H9 (cell line): ENCODE measurements at regions not wholly inside any gene's neighbourhood (a gene's known extent, or its start where the extent isn't known, plus 50 kb on each side); places are given as distances from the start of the nearest gene placed in this dataset.
"Not testable (repeated sequence)": the region's sequence is repeated elsewhere in the genome, so short reads cannot be mapped to it uniquely, and the experiment has no call there.

Experiments used
- DNase-seq: peaks from one replicate; pipeline ENCODE4 v3.0.0-alpha.2; 2017
- H2AFZ ChIP-seq: one replicate; pipeline ENCODE4 v1.6.1; 2013; ENCODE audit warnings: mild to moderate bottlenecking, low read length, control low read depth, moderate library complexity
- H2AK5ac ChIP-seq: 2 replicates; pipeline ENCODE4 v1.6.1; 2013; ENCODE audit warnings: low read length, control low read depth, mixed read lengths; ENCODE audit not compliant: insufficient read length
- H2BK120ac ChIP-seq: one replicate; pipeline ENCODE4 v1.6.1; 2013; ENCODE audit warnings: low read depth, mild to moderate bottlenecking, low read length, control low read depth, inconsistent platforms; ENCODE audit not compliant: poor library complexity, severe bottlenecking
- H2BK12ac ChIP-seq: 2 replicates; pipeline ENCODE4 v1.6.1; 2013; ENCODE audit warnings: low read length, control low read depth, mixed read lengths, low read depth; ENCODE audit not compliant: insufficient read length
- H2BK15ac ChIP-seq: 2 replicates; pipeline ENCODE4 v1.6.1; 2013; ENCODE audit warnings: low read depth, low read length, control low read depth
- H2BK20ac ChIP-seq: one replicate; pipeline ENCODE4 v1.6.1; 2013; ENCODE audit warnings: low read depth, mild to moderate bottlenecking, low read length, control low read depth, inconsistent platforms; ENCODE audit not compliant: poor library complexity, severe bottlenecking
- H2BK5ac ChIP-seq: 2 replicates; pipeline ENCODE4 v1.6.1; 2013; ENCODE audit warnings: low read length, control low read depth, mixed read lengths; ENCODE audit not compliant: insufficient read length
- H3K14ac ChIP-seq: 2 replicates; pipeline ENCODE4 v1.6.1; 2013; ENCODE audit warnings: low read length, control low read depth; ENCODE audit not compliant: insufficient read depth
- H3K18ac ChIP-seq: 2 replicates; pipeline ENCODE4 v1.6.1; 2013; ENCODE audit warnings: low read depth, mild to moderate bottlenecking, mixed read lengths, low read length, control low read depth; ENCODE audit not compliant: insufficient read length
- H3K23ac ChIP-seq: 2 replicates; pipeline ENCODE4 v1.6.1; 2013; ENCODE audit warnings: low read length, control low read depth, mixed read lengths, low read depth; ENCODE audit not compliant: insufficient read length
- H3K23me2 ChIP-seq: 2 replicates; pipeline ENCODE4 v1.6.1; 2013; ENCODE audit warnings: low read depth, mild to moderate bottlenecking, mixed read lengths, low read length, control low read depth; ENCODE audit not compliant: insufficient read length, poor library complexity, severe bottlenecking
- H3K27ac ChIP-seq: 2 replicates; pipeline ENCODE4 v1.5.1; 2013; ENCODE audit warnings: low read length, control low read depth, mixed read lengths, low read depth; ENCODE audit not compliant: insufficient read length
- H3K27me3 ChIP-seq: 2 replicates; pipeline ENCODE4 v1.6.1; 2013; ENCODE audit warnings: low read length, control low read depth, inconsistent platforms; ENCODE audit not compliant: insufficient read depth
- H3K4ac ChIP-seq: 2 replicates; pipeline ENCODE4 v1.6.1; 2013; ENCODE audit warnings: low read depth, mild to moderate bottlenecking, control low read depth, inconsistent platforms, low read length, moderate library complexity
- H3K4me1 ChIP-seq: 2 replicates; pipeline ENCODE4 v1.6.1; 2013; ENCODE audit warnings: low read length, control low read depth, inconsistent platforms; ENCODE audit not compliant: insufficient read depth
- H3K4me2 ChIP-seq: 2 replicates; pipeline ENCODE4 v1.6.1; 2013; ENCODE audit warnings: low read length, control low read depth, mixed read lengths; ENCODE audit not compliant: insufficient read length, insufficient read depth
- H3K56ac ChIP-seq: 2 replicates; pipeline ENCODE4 v1.6.1; 2013; ENCODE audit warnings: low read depth, mild to moderate bottlenecking, mixed read lengths, low read length, control low read depth; ENCODE audit not compliant: insufficient read length
- H3K79me1 ChIP-seq: 2 replicates; pipeline ENCODE4 v1.6.1; 2013; ENCODE audit warnings: low read depth, mild to moderate bottlenecking, moderate library complexity, low read length, control low read depth, inconsistent platforms; ENCODE audit not compliant: insufficient read depth, poor library complexity, severe bottlenecking
- H3K79me2 ChIP-seq: 2 replicates; pipeline ENCODE4 v1.6.1; 2013; ENCODE audit warnings: low read length, control low read depth, inconsistent platforms; ENCODE audit not compliant: insufficient read depth
- H3K9ac ChIP-seq: 2 replicates; pipeline ENCODE4 v1.6.1; 2013; ENCODE audit warnings: low read length, control low read depth, mixed read lengths; ENCODE audit not compliant: insufficient read length; ENCODE audit errors: extremely low read depth
- H3K9me3 ChIP-seq: one replicate; pipeline ENCODE4 v1.6.1; 2013; ENCODE audit warnings: low read depth, low read length, inconsistent platforms; ENCODE audit not compliant: control insufficient read depth
- H3T11ph ChIP-seq: one replicate; pipeline ENCODE4 v1.6.1; 2013; ENCODE audit warnings: mild to moderate bottlenecking, low read length, control low read depth, inconsistent platforms
- H4K20me1 ChIP-seq: one replicate; pipeline ENCODE4 v1.6.1; 2013; ENCODE audit not compliant: control insufficient read depth, insufficient read length, insufficient read depth
- H4K5ac ChIP-seq: 2 replicates; pipeline ENCODE4 v1.6.1; 2013; ENCODE audit warnings: low read depth, mild to moderate bottlenecking, mixed read lengths, low read length, control low read depth; ENCODE audit not compliant: insufficient read length
- H4K8ac ChIP-seq: replicated peaks from 2 replicates; pipeline ENCODE4 v1.6.1; 2013; ENCODE audit warnings: low read length, control low read depth, mixed read lengths, low read depth; ENCODE audit not compliant: insufficient read length
- H4K91ac ChIP-seq: 2 replicates; pipeline ENCODE4 v1.6.1; 2013; ENCODE audit warnings: low read depth, mild to moderate bottlenecking, moderate library complexity, mixed read lengths, low read length, control low read depth; ENCODE audit not compliant: insufficient read length
- H3K27ac Mint-ChIP-seq, 3 experiments: 2 replicates in 2 of 3; 3 replicates in 1 of 3; pipeline ENCODE4 v1.8.0; 2020 to 2021; ENCODE audit warnings: mixed read lengths in 3 of 3, mild to moderate bottlenecking in 1 of 3, moderate library complexity in 1 of 3
- H3K27me3 Mint-ChIP-seq: 2 replicates; pipeline ENCODE4 v1.8.0; 2021; ENCODE audit warnings: low read depth, mild to moderate bottlenecking, moderate library complexity, mixed read lengths
- H3K36me3 Mint-ChIP-seq, 3 experiments: 2 replicates in 2 of 3; 3 replicates in 1 of 3; pipeline ENCODE4 v1.8.0; 2020 to 2021; ENCODE audit warnings: low read depth in 3 of 3, mixed read lengths in 3 of 3; ENCODE audit not compliant: insufficient read depth in 1 of 3
- H3K4me1 Mint-ChIP-seq, 2 experiments: 2 replicates each; pipeline ENCODE4 v1.8.0; 2020; ENCODE audit warnings: mixed read lengths in 2 of 2
- H3K4me3 Mint-ChIP-seq, 2 experiments: 2 replicates in 1 of 2; 3 replicates in 1 of 2; pipeline ENCODE4 v1.8.0; 2020 to 2021; ENCODE audit warnings: mild to moderate bottlenecking in 2 of 2, mixed read lengths in 2 of 2, moderate library complexity in 1 of 2
- H3K9me3 Mint-ChIP-seq, 2 experiments: 2 replicates in 1 of 2; 3 replicates in 1 of 2; pipeline ENCODE4 v1.8.0; 2020; ENCODE audit warnings: mild to moderate bottlenecking in 2 of 2, mixed read lengths in 2 of 2, moderate library complexity in 1 of 2
- WGBS: extraction: QIAGEN DNeasy Blood & Tissue Kit; methylation state at CpG from one replicate; pipeline ENCODE4 v1.1.7; 2013; ENCODE audit warnings: missing lambda C conversion rate, low lambda C conversion rate, mixed read lengths; ENCODE audit not compliant: insufficient read length; ENCODE audit errors: extremely low coverage; 5-methylcytosine and 5-hydroxymethylcytosine counted together
- TF ChIP-seq, protein P1 (sequence below): fragments of 200-600 bp; sonication (generic); conservative IDR thresholded peaks from 3 replicates; pipeline ENCODE4 v1.8.0; 2021; ENCODE audit warnings: antibody characterized with exemption, mild to moderate bottlenecking

DNA sequence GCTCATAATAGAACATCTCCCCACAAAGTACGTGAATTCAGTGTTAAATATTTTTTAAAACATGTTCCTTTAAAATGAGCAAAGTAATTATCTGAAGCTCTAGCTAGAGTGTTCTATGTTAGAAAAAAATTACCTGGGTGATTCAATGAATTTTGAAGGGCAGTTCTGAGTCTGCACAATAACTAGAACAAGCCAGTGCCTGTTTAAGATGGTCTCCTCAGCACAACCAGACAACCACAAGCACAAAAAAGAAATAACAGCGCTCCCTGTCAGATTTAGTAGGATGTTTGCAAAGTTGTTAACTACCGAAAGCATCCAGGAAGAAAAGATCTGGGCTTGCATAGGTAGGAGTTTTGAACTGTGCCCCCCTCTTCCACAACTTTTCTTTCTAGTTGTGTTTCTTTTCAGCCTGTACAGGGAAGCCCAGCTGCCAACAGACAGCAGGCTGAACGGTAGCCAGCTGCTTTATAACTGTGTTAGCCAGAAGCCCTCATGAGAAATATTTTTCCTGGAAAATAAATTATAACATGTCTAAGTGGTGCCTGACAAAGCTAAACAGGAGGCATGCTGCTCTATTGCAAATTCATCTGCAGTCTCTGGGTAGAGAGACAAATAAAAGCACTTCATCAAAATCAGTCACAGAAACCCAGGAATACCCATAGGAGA, 1026.9 kb downstream of the MAT2B start:
- H3K4me1 Mint-ChIP-seq, result no peaks in the 10 kb centered on the region
- no peak overlapping the region for H3T11ph ChIP-seq
- H2BK120ac ChIP-seq, result no peak overlapping the region
- peak overlapping the region in 1 of 3 experiments; percentile 56; a peak in 2 of 7 replicates for H3K27ac Mint-ChIP-seq
- WGBS, result no CpG with 5 or more reads among the region's 4 CpGs
- H2AFZ ChIP-seq, result peak overlapping the region; percentile 14
- no peaks in the 10 kb centered on the region for H3K79me2 ChIP-seq
- H3K79me1 ChIP-seq, result no peaks in the 10 kb centered on the region
- no peak overlapping the region for H3K9ac ChIP-seq
- H4K5ac ChIP-seq, result no peak overlapping the region
- H3K4ac ChIP-seq, result no peak overlapping the region
- H3K9me3 ChIP-seq, result no peaks in the 10 kb centered on the region
- no peak overlapping the region for H3K56ac ChIP-seq
- no peak overlapping the region for H2BK15ac ChIP-seq
- TF ChIP-seq, protein P1, sequence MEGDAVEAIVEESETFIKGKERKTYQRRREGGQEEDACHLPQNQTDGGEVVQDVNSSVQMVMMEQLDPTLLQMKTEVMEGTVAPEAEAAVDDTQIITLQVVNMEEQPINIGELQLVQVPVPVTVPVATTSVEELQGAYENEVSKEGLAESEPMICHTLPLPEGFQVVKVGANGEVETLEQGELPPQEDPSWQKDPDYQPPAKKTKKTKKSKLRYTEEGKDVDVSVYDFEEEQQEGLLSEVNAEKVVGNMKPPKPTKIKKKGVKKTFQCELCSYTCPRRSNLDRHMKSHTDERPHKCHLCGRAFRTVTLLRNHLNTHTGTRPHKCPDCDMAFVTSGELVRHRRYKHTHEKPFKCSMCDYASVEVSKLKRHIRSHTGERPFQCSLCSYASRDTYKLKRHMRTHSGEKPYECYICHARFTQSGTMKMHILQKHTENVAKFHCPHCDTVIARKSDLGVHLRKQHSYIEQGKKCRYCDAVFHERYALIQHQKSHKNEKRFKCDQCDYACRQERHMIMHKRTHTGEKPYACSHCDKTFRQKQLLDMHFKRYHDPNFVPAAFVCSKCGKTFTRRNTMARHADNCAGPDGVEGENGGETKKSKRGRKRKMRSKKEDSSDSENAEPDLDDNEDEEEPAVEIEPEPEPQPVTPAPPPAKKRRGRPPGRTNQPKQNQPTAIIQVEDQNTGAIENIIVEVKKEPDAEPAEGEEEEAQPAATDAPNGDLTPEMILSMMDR, result no peak
- H3K9me3 Mint-ChIP-seq, result peaks cover 0 to 3% of the 10 kb centered on the region in 2 experiments; a peak in 2 of 5 replicates
- no peak for DNase-seq
- H3K4me2 ChIP-seq, result no peak overlapping the region
- no peak overlapping the region for H4K8ac ChIP-seq
- no peaks in the 10 kb centered on the region for H3K36me3 Mint-ChIP-seq
- no peak overlapping the region for H3K23ac ChIP-seq
- H2BK5ac ChIP-seq, result no peak overlapping the region
- no peak overlapping the region for H2BK20ac ChIP-seq
- no peaks in the 10 kb centered on the region for H3K4me1 ChIP-seq
- H3K14ac ChIP-seq, result no peak overlapping the region
- H3K27me3 Mint-ChIP-seq, result no peaks in the 10 kb centered on the region
- no peak overlapping the region for H2BK12ac ChIP-seq
- H4K20me1 ChIP-seq, result no peaks in the 10 kb centered on the region
- H3K27ac ChIP-seq, result no peak overlapping the region
- no peaks in the 10 kb centered on the region for H3K23me2 ChIP-seq
- no peak overlapping the region for H3K4me3 Mint-ChIP-seq
- H4K91ac ChIP-seq, result no peak overlapping the region
- no peak overlapping the region for H3K18ac ChIP-seq
- no peaks in the 10 kb centered on the region for H3K27me3 ChIP-seq
- no peak overlapping the region for H2AK5ac ChIP-seq

DNA sequence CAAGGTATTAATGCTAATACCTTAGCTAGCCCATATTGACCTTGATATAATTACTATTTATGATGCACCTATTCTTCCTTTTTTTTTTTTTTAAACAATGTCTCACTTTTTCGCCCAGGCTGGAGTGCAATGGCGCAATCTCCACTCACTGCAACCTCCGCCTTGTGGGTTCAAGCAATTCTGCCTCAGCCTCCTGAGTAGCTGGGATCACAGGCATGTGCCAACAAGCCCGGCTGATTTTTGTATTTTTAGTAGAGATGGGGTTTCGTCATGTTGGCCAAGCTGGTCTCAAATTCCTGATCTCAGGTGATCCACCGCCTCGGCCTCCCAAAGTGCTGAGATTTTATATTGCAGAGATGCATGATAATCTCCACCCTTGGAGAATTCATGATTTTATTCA, 1028.0 kb downstream of the MAT2B start:
- H2AK5ac ChIP-seq, H3K9me3 ChIP-seq, H3K4me2 ChIP-seq, H4K8ac ChIP-seq, DNase-seq, H3K56ac ChIP-seq, H3K14ac ChIP-seq, H3K4me1 ChIP-seq, H2AFZ ChIP-seq, H3K79me1 ChIP-seq, H3K27ac ChIP-seq, H3K9ac ChIP-seq, H2BK15ac ChIP-seq, H3T11ph ChIP-seq, H3K27me3 ChIP-seq, H3K18ac ChIP-seq, H3K36me3 Mint-ChIP-seq, H4K20me1 ChIP-seq, H2BK5ac ChIP-seq, H3K79me2 ChIP-seq, H3K23me2 ChIP-seq, H2BK120ac ChIP-seq, H3K23ac ChIP-seq, H4K5ac ChIP-seq, H2BK12ac ChIP-seq, H3K27ac Mint-ChIP-seq, H3K27me3 Mint-ChIP-seq, H2BK20ac ChIP-seq, H3K9me3 Mint-ChIP-seq, H3K4me1 Mint-ChIP-seq, H3K4ac ChIP-seq, H3K4me3 Mint-ChIP-seq, H4K91ac ChIP-seq: not testable (repeated sequence)
- WGBS, result no CpG with 5 or more reads among the region's 7 CpGs
